Activated T-helper 2 cell treated with anti-CD3 and anti-CD28 coated beads, Interferon-gamma antibody, Interleukin-2, Interleukin-4, amounts not matched to agents 10 μg/mL and 5 μg/mL and 100 μg/mL, durations not matched to agents 14 hours and 24 hours and 36 hours (primary cell): ENCODE measurements at regions not wholly inside any gene's neighbourhood (a gene's known extent, or its start where the extent isn't known, plus 50 kb on each side); places are given as distances from the start of the nearest gene placed in this dataset.

Source experiments
- DNase-seq: peaks from one replicate; pipeline ENCODE4 v3.0.0; 2021; ENCODE audit warnings: low spot score
- H3K27ac Mint-ChIP-seq: one replicate; pipeline ENCODE4 v1.8.0; 2021; ENCODE audit warnings: mixed read lengths
- H3K27me3 Mint-ChIP-seq: one replicate; pipeline ENCODE4 v1.8.0; 2021; ENCODE audit warnings: low read depth, mixed read lengths
- H3K36me3 Mint-ChIP-seq: one replicate; pipeline ENCODE4 v1.8.0; 2021; ENCODE audit warnings: low read depth, mixed read lengths
- H3K4me1 Mint-ChIP-seq: one replicate; pipeline ENCODE4 v1.8.0; 2021; ENCODE audit warnings: low read depth, mixed read lengths
- H3K4me3 Mint-ChIP-seq: one replicate; pipeline ENCODE4 v1.8.0; 2021; ENCODE audit warnings: low read depth, mild to moderate bottlenecking, moderate library complexity, mixed read lengths
- H3K9me3 Mint-ChIP-seq: one replicate; pipeline ENCODE4 v1.8.0; 2021; ENCODE audit warnings: mixed read lengths
- intact Hi-C: fragments of 100-400 bp; cut with micrococcal nuclease; formaldehyde crosslinking; loops from one replicate; pipeline ENCODE4 v1.15.1; 2023

DNA sequence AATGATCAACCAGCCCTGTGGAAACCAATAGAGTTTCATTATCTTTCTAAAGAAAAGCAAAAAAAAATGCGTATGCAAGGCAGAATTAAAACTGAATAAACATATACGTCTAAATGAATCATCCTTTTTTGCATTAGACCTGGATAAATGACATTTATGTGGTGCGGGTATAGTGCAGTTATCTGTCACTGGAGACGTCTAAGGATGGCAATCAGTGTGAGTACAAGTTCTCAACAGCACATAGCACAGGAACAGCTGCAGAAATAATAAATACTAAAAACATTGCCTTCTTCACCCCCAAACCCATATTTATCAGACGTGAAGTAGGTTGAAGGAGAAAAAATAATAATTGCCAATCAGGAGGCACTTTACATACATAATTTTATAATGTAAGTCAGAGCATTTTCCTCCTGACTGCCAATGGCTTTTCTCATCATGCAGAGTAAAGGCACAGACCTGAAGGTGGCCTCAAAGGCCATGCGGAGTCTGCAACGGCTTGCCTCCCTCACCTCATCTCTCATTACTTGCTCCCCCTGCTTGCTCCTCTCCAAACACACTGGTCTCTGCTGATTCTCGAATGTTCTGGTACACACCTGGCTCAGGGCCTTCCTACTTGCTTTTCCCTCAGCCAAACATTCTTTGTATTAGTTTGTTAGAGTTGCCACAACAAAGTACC, 574.7 kb upstream of the PLXNA2 start:
- intact Hi-C loops: no loop called here
- no peaks in the 10 kb centered on the region for H3K4me1 Mint-ChIP-seq
- H3K4me3 Mint-ChIP-seq: no peak overlapping the region
- no peaks in the 10 kb centered on the region for H3K9me3 Mint-ChIP-seq
- H3K36me3 Mint-ChIP-seq: no peaks in the 10 kb centered on the region
- no peaks in the 10 kb centered on the region for H3K27me3 Mint-ChIP-seq
- no peak for DNase-seq
- no peak overlapping the region for H3K27ac Mint-ChIP-seq

- DNase-seq: no peak
- H3K9me3 Mint-ChIP-seq: no peaks in the 10 kb centered on the region
- no peak overlapping the region for H3K27ac Mint-ChIP-seq
- H3K36me3 Mint-ChIP-seq: no peaks in the 10 kb centered on the region
- no peak overlapping the region for H3K4me3 Mint-ChIP-seq
- H3K27me3 Mint-ChIP-seq: no peaks in the 10 kb centered on the region
- intact Hi-C loops: no loop called here
- H3K4me1 Mint-ChIP-seq: no peaks in the 10 kb centered on the region
Measured at GRCh38 chr1:208820580-208821212, 576.5 kb upstream of the PLXNA2 start.

DNA sequence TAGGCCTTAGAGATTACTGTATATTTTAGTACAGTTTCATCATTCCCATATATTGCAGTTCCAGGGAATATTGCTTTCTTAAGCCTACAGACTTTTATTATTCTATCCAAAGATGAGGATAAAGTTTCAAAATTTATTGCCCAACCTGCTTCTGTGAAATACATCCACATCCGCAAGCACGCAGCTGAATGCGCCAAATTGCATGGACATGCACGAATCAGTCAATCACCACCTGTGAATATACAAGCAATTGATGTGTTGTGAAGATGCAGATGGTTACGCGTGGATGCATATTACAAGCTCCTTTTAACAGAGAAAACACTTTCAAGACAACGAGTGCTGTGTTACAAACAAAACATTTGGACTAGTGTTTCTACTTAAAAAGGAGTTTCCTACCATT, 577.8 kb upstream of the PLXNA2 start:
- no peaks in the 10 kb centered on the region for H3K36me3 Mint-ChIP-seq
- no peaks in the 10 kb centered on the region for H3K9me3 Mint-ChIP-seq
- no peaks in the 10 kb centered on the region for H3K4me1 Mint-ChIP-seq
- DNase-seq: no peak
- H3K27me3 Mint-ChIP-seq: no peaks in the 10 kb centered on the region
- intact Hi-C loops: no loop called here
- H3K27ac Mint-ChIP-seq: no peak overlapping the region
- H3K4me3 Mint-ChIP-seq: no peak overlapping the region

- no peaks in the 10 kb centered on the region for H3K27me3 Mint-ChIP-seq
- no peaks in the 10 kb centered on the region for H3K4me1 Mint-ChIP-seq
- DNase-seq: no peak
- no peak overlapping the region for H3K27ac Mint-ChIP-seq
- no peak overlapping the region for H3K4me3 Mint-ChIP-seq
- H3K36me3 Mint-ChIP-seq: no peaks in the 10 kb centered on the region
- intact Hi-C loops: no loop called here
- no peaks in the 10 kb centered on the region for H3K9me3 Mint-ChIP-seq
Measured at GRCh38 chr1:208825300-208825699, 581.1 kb upstream of the PLXNA2 start.

DNA sequence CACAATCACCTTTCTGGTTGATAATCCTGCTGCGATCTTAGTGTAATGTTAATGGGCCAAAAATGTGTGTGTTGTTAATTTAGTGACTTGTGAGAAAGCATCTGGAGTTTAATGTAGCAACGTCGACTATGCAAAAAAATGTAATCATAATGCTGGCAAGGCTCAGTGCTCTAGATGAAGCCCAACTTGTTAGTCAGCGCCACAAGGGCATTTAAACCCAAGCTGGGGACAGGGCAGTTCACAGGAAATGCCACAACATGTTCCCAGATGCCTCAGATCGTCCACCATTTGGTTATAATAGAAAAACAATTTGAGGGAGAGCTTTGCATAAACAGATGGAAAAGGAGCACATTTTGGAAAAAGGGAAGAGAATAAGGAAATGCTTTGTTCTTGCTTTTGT, 585.4 kb upstream of the PLXNA2 start:
- Mint-ChIP-seq H3K27ac (no peak overlapping the region), H3K9me3 (no peaks in the 10 kb centered on the region), H3K27me3 (no peaks in the 10 kb centered on the region), H3K4me1 (no peaks in the 10 kb centered on the region), H3K4me3 (no peak overlapping the region), H3K36me3 (no peaks in the 10 kb centered on the region)
- intact Hi-C loops: no loop called here
- DNase-seq: no peak

DNA sequence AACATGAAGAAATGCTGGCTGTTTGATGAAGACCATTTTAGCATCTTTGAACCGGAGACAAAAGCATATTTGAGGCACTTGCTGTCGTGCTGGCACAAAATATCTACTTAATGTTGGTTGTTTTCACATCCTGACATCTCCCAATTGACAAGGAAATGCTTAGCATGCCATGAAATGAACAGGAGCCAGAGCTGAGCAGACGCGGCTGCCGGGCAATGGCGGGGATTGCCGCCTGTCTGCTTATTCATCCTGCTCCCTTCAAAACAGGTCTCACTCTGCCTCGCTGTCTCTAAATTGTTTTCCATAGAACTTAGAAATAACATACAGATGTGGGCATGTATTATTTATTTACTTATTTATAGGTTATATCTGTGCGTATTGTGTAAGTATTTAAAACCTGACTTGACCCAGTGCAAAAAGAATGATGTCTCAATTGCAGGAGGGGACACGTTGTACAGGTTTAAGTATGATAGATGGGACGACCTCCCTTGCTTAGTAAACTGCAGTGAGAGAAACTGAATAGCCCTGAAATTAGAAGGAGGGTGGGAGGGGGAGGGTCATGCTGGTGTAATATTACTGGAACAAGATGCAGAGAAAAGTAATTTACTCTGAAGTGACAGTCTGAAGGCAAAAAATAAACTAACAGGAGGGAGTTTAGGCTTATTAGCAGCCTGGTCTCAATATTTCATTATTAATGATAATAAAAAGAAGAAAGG, 590.4 kb upstream of the PLXNA2 start:
- H3K27ac Mint-ChIP-seq: no peak overlapping the region
- no peaks in the 10 kb centered on the region for H3K4me1 Mint-ChIP-seq
- DNase-seq: no peak
- H3K9me3 Mint-ChIP-seq: no peaks in the 10 kb centered on the region
- no peak overlapping the region for H3K4me3 Mint-ChIP-seq
- intact Hi-C loops: no loop called here
- H3K36me3 Mint-ChIP-seq: no peaks in the 10 kb centered on the region
- no peaks in the 10 kb centered on the region for H3K27me3 Mint-ChIP-seq

DNA sequence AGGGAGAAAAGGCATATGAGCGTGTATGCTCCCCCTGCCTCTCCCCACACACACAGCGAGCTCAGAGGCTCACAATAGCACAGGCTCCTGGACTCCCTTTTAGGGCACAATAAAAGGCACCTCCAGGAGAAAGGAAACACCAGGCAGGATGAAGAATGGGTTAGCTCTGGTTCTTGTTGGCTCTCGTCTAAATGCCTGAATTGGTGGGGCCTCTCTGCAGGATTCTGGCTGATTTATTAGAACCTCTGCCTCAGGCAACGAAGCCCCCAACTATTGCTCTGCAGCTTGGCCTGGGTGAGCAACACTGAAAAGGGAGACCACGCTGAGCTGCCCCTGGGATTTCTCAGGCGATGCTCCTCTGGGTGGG, 590.9 kb upstream of the PLXNA2 start:
- Mint-ChIP-seq H3K27ac (no peak overlapping the region), H3K36me3 (no peaks in the 10 kb centered on the region), H3K9me3 (no peaks in the 10 kb centered on the region), H3K4me3 (no peak overlapping the region), H3K4me1 (no peaks in the 10 kb centered on the region), H3K27me3 (no peaks in the 10 kb centered on the region)
- DNase-seq: no peak
- intact Hi-C loops: no loop called here

GRCh38 chr1:208835781-208836180, 591.6 kb upstream of the PLXNA2 start:
- H3K9me3 Mint-ChIP-seq: no peaks in the 10 kb centered on the region
- no peaks in the 10 kb centered on the region for H3K4me1 Mint-ChIP-seq

GRCh38 chr1:208837242-208837641, 593.1 kb upstream of the PLXNA2 start:
- intact Hi-C loops: no loop called here
- Mint-ChIP-seq H3K27ac (no peak overlapping the region), H3K4me3 (no peak overlapping the region), H3K36me3 (no peaks in the 10 kb centered on the region), H3K4me1 (no peaks in the 10 kb centered on the region), H3K27me3 (no peaks in the 10 kb centered on the region), H3K9me3 (no peaks in the 10 kb centered on the region)
- DNase-seq: no peak

More at GRCh38 chr1:208835781-208836180, 591.6 kb upstream of the PLXNA2 start:
- H3K4me3 Mint-ChIP-seq: no peak overlapping the region
- intact Hi-C loops: no loop called here
- DNase-seq: no peak
- H3K27me3 Mint-ChIP-seq: no peaks in the 10 kb centered on the region
- H3K27ac Mint-ChIP-seq: no peak overlapping the region
- no peaks in the 10 kb centered on the region for H3K36me3 Mint-ChIP-seq

GRCh38 chr1:208841436-208841835, 597.3 kb upstream of the PLXNA2 start:
- H3K4me3 Mint-ChIP-seq: no peak overlapping the region
- H3K27ac Mint-ChIP-seq: no peak overlapping the region
- H3K36me3 Mint-ChIP-seq: no peaks in the 10 kb centered on the region
- no peaks in the 10 kb centered on the region for H3K9me3 Mint-ChIP-seq
- no peaks in the 10 kb centered on the region for H3K4me1 Mint-ChIP-seq
- H3K27me3 Mint-ChIP-seq: no peaks in the 10 kb centered on the region
- no peak for DNase-seq
- intact Hi-C loops: no loop called here

GRCh38 chr1:208842451-208842850, 598.3 kb upstream of the PLXNA2 start:
- Mint-ChIP-seq H3K36me3 (no peaks in the 10 kb centered on the region), H3K27ac (no peak overlapping the region), H3K9me3 (no peaks in the 10 kb centered on the region), H3K27me3 (no peaks in the 10 kb centered on the region), H3K4me3 (no peak overlapping the region), H3K4me1 (no peaks in the 10 kb centered on the region)
- DNase-seq: no peak
- intact Hi-C loops: no loop called here

GRCh38 chr1:208844158-208844557, 600.0 kb upstream of the PLXNA2 start:
- Mint-ChIP-seq H3K27ac (no peak overlapping the region), H3K9me3 (no peaks in the 10 kb centered on the region), H3K36me3 (no peaks in the 10 kb centered on the region), H3K4me3 (no peak overlapping the region), H3K27me3 (no peaks in the 10 kb centered on the region), H3K4me1 (no peaks in the 10 kb centered on the region)
- no peak for DNase-seq
- intact Hi-C loops: no loop called here

DNA sequence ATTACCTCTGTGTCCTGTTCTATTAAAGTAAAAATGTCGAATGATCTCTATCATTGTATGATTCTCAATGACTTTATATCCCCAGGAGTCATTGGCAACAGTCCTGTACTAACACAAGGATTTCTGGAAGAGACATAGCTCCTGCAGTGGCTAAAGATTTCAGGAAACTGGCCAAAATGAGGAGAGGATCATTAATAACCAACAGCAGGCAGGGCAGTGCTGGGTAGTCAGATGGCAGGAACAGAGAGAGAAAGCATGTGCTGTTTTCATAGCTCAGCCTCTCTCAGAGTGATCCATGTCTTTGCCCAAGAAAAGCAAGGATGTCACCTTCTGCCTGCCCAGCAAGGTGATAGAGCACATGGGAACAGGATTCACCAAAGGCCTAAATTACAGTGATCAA, 604.7 kb upstream of the PLXNA2 start:
- Mint-ChIP-seq H3K27me3 (no peaks in the 10 kb centered on the region), H3K36me3 (no peaks in the 10 kb centered on the region), H3K9me3 (no peaks in the 10 kb centered on the region), H3K4me3 (no peak overlapping the region), H3K4me1 (no peaks in the 10 kb centered on the region), H3K27ac (no peak overlapping the region)
- intact Hi-C loops: no loop called here
- no peak for DNase-seq
